ENCODE measurements at regions not wholly inside any gene's neighbourhood (a gene's known extent, or its start where the extent isn't known, plus 50 kb on each side); places are given as distances from the start of the nearest gene placed in this dataset.

GRCh38 chr18:70621710-70622109 is 332.9 kb downstream of the SOCS6 start:
- TF ChIP-seq CTCF (IDR thresholded peaks at IDR 0.05; ENCODE audit: borderline replicate concordance, extremely low read depth, low read length, poor library complexity, severe bottlenecking) (no peak), EZH2 (IDR thresholded peaks at IDR 0.05; ENCODE audit: borderline replicate concordance, low read depth, low read length, severe bottlenecking) (no peak)
